IMR-90 (cell line): ENCODE measurements at regions not wholly inside any gene's neighbourhood (a gene's known extent, or its start where the extent isn't known, plus 50 kb on each side); places are given as distances from the start of the nearest gene placed in this dataset.

ENCODE experiments used
- BHLHE40 ChIP-seq: fragments of 150-350 bp; IDR thresholded peaks from 2 replicates; pipeline ENCODE4 v1.6.1; 2016; ENCODE audit warnings: mild to moderate bottlenecking, low read depth, low read length
- CEBPB ChIP-seq: IDR thresholded peaks from 2 replicates; pipeline ENCODE4 v1.6.1; 2012; ENCODE audit warnings: low read depth, low read length, improper control_type of control experiment
- POLR2A ChIP-seq: IDR thresholded peaks from 2 replicates; pipeline ENCODE4 v1.6.1; 2012; ENCODE audit warnings: mild to moderate bottlenecking, low read depth, low read length
- RAD21 ChIP-seq: IDR thresholded peaks from 2 replicates; pipeline ENCODE4 v1.6.1; 2012; ENCODE audit warnings: low read length, improper control_type of control experiment
- RCOR1 ChIP-seq: IDR thresholded peaks from 2 replicates; pipeline ENCODE4 v1.6.1; 2012; ENCODE audit warnings: mild to moderate bottlenecking, low read length, improper control_type of control experiment; ENCODE audit not compliant: insufficient replicate concordance
- RFX5 ChIP-seq: IDR thresholded peaks from 2 replicates; pipeline ENCODE4 v1.8.0; 2012; ENCODE audit warnings: low read depth, mild to moderate bottlenecking, low read length, moderate library complexity
- TF ChIP-seq, protein P1 (sequence below): conservative IDR thresholded peaks from 2 replicates; pipeline ENCODE4 v1.5.1; 2012; ENCODE audit warnings: mild to moderate bottlenecking, low read depth, low read length, improper control_type of control experiment
- TF ChIP-seq, protein P2 (sequence below): fragments of 150-350 bp; IDR thresholded peaks from 2 replicates; pipeline ENCODE4 v1.6.1; 2017; ENCODE audit warnings: mild to moderate bottlenecking, antibody characterized with exemption, low read length, low read depth

- TF ChIP-seq, protein P1, sequence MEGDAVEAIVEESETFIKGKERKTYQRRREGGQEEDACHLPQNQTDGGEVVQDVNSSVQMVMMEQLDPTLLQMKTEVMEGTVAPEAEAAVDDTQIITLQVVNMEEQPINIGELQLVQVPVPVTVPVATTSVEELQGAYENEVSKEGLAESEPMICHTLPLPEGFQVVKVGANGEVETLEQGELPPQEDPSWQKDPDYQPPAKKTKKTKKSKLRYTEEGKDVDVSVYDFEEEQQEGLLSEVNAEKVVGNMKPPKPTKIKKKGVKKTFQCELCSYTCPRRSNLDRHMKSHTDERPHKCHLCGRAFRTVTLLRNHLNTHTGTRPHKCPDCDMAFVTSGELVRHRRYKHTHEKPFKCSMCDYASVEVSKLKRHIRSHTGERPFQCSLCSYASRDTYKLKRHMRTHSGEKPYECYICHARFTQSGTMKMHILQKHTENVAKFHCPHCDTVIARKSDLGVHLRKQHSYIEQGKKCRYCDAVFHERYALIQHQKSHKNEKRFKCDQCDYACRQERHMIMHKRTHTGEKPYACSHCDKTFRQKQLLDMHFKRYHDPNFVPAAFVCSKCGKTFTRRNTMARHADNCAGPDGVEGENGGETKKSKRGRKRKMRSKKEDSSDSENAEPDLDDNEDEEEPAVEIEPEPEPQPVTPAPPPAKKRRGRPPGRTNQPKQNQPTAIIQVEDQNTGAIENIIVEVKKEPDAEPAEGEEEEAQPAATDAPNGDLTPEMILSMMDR: no peak
- TF ChIP-seq RCOR1 (no peak), BHLHE40 (no peak), CEBPB (no peak), POLR2A (no peak), RFX5 (no peak), RAD21 (no peak)
- TF ChIP-seq, protein P2, sequence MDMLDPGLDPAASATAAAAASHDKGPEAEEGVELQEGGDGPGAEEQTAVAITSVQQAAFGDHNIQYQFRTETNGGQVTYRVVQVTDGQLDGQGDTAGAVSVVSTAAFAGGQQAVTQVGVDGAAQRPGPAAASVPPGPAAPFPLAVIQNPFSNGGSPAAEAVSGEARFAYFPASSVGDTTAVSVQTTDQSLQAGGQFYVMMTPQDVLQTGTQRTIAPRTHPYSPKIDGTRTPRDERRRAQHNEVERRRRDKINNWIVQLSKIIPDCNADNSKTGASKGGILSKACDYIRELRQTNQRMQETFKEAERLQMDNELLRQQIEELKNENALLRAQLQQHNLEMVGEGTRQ: no peak
Measured at GRCh38 chr9:26667882-26668281, 224.7 kb downstream of the CAAP1 start.
